HG03139 (cell line): ENCODE measurements at regions not wholly inside any gene's neighbourhood (a gene's known extent, or its start where the extent isn't known, plus 50 kb on each side); places are given as distances from the start of the nearest gene placed in this dataset.
"Not testable (repeated sequence)": the region's sequence is repeated elsewhere in the genome, so short reads cannot be mapped to it uniquely, and the experiment has no call there.

Experiments
- ATAC-seq: cut with Tn5 transposase; IDR thresholded peaks from one replicate; pipeline ENCODE4 v1.9.1; 2021; ENCODE audit not compliant: unreplicated experiment

- no peak for ATAC-seq
Observed at GRCh38 chr22:23397008-23397612, 183.0 kb downstream of the IGLL1 start.

- no peak for ATAC-seq
Observed at GRCh38 chr22:23396362-23397007, 183.6 kb downstream of the IGLL1 start.

GRCh38 chr22:23395530-23396361 is 184.3 kb downstream of the IGLL1 start:
- no peak for ATAC-seq

- no peak for ATAC-seq
Observed at GRCh38 chr22:23394525-23395326, 185.4 kb downstream of the IGLL1 start.

- ATAC-seq: no peak
Observed at GRCh38 chr22:23393721-23394320, 186.3 kb downstream of the IGLL1 start.

- not testable (repeated sequence) for ATAC-seq
Observed at GRCh38 chr22:23393199-23393598, 186.9 kb downstream of the IGLL1 start.

GRCh38 chr22:23392420-23393121 is 187.5 kb downstream of the IGLL1 start:
- ATAC-seq: no peak

GRCh38 chr22:23391022-23391421 is 189.1 kb downstream of the IGLL1 start:
- ATAC-seq: no peak

GRCh38 chr22:23389271-23390071 is 190.6 kb downstream of the IGLL1 start:
- no peak for ATAC-seq

- no peak for ATAC-seq
Observed at GRCh38 chr22:23388517-23388890, 191.6 kb downstream of the IGLL1 start.

GRCh38 chr22:23387827-23388516 is 192.1 kb downstream of the IGLL1 start:
- no peak for ATAC-seq

GRCh38 chr22:23386822-23387580 is 193.1 kb downstream of the IGLL1 start:
- ATAC-seq: no peak

GRCh38 chr22:23385678-23386631 is 194.1 kb downstream of the IGLL1 start:
- ATAC-seq: no peak

GRCh38 chr22:23384923-23385677 is 195.0 kb downstream of the IGLL1 start:
- no peak for ATAC-seq

- no peak for ATAC-seq
Observed at GRCh38 chr22:23384431-23384830, 195.7 kb downstream of the IGLL1 start.
